Fibroblast of the aortic adventitia (primary cell): ENCODE measurements at regions not wholly inside any gene's neighbourhood (a gene's known extent, or its start where the extent isn't known, plus 50 kb on each side); places are given as distances from the start of the nearest gene placed in this dataset.
A peak's percentile ranks its signal among the peaks of the same experiment; 100 is the strongest.

Experiments
- DNase-seq: peaks from one replicate; pipeline ENCODE4 v3.0.0-alpha.2; 2010; ENCODE audit warnings: low read depth
- H3K4me3 ChIP-seq: 2 replicates; pipeline ENCODE4 v1.5.1; 2011; ENCODE audit warnings: low read depth, mild to moderate bottlenecking, control low read depth, low read length, moderate library complexity
- CTCF ChIP-seq: IDR thresholded peaks from 2 replicates; pipeline ENCODE4 v1.5.1; 2011; ENCODE audit warnings: mild to moderate bottlenecking, low read length, control low read depth, inconsistent platforms; ENCODE audit not compliant: insufficient read depth

GRCh38 chr13:73998631-73999030 is 135.6 kb downstream of the KLF12 start:
- no peak for TF ChIP-seq CTCF
- no peak for DNase-seq
- H3K4me3 ChIP-seq = no peak overlapping the region

- no peak for DNase-seq
- no peak overlapping the region for H3K4me3 ChIP-seq
- no peak for TF ChIP-seq CTCF
Observed at GRCh38 chr13:73997964-73998363, 136.2 kb downstream of the KLF12 start.

GRCh38 chr13:73996569-73996968 is 137.6 kb downstream of the KLF12 start:
- no peak for DNase-seq
- no peak overlapping the region for H3K4me3 ChIP-seq
- TF ChIP-seq CTCF = no peak

GRCh38 chr13:73995736-73996135 is 138.5 kb downstream of the KLF12 start:
- peak; percentile 27 for DNase-seq
- H3K4me3 ChIP-seq = no peak overlapping the region
- TF ChIP-seq CTCF = no peak

GRCh38 chr13:73993661-73994060 is 140.5 kb downstream of the KLF12 start:
- TF ChIP-seq CTCF = no peak
- no peak overlapping the region for H3K4me3 ChIP-seq
- no peak for DNase-seq

GRCh38 chr13:73991884-73992283 is 142.3 kb downstream of the KLF12 start:
- no peak overlapping the region for H3K4me3 ChIP-seq
- DNase-seq = no peak
- TF ChIP-seq CTCF = no peak

- no peak overlapping the region for H3K4me3 ChIP-seq
- TF ChIP-seq CTCF = no peak
- no peak for DNase-seq
Observed at GRCh38 chr13:73991384-73991783, 142.8 kb downstream of the KLF12 start.
